Fibroblast of skin of back (primary cell): ENCODE measurements at regions not wholly inside any gene's neighbourhood (a gene's known extent, or its start where the extent isn't known, plus 50 kb on each side); places are given as distances from the start of the nearest gene placed in this dataset.

Experiments
- DNase-seq: peaks from one replicate; pipeline ENCODE4 v3.0.0-alpha.2; 2013

DNA sequence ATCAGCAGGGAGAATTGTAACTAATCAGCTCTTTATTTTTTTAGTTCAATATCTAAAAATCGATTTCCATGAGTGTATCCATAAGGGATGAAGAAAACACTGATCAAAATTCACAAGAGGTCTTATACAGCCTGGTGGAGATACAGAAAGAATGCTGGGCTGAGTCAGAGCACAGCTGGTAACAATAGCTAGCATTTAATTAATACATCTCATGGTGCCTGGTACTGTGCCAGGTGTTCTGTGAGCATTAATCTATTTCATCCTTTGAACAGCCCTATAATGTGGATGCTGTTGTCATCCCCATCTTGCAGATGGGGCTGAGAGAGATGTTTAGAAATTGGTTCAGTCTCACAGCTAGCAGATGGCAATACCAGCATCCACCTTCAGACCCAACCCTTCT lies 250.9 kb upstream of the RPS6KA3 start:
- DNase-seq = no peak

DNA sequence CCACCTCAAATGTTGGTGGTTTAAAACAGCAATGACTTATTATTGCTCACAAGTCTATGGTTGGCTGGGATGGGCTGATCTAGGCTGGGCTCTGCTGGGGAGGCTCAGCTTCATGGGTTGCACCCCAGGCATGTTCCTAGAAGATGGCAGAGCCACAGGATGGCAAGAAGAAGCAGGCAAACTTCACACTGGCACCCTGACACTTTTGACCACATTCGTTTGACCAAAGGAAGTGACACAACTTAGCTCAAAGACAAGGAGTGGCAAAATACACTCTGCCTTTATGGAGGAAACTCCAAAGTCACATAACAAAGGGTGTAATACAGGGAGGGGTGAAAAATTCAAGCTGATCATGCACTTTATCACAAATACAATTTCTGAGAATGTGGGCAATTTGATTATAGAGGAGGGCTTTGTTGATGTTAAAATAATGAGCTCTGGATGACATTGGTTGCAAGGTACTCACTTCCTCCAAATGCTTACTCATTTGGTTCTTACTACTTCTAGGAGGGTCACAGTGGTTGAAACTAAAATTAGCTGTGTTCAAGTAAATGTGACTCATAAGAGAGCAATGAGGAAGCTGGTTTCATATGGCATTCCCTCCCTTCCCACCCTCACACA lies 249.2 kb upstream of the RPS6KA3 start:
- peak; percentile 90 for DNase-seq

DNA sequence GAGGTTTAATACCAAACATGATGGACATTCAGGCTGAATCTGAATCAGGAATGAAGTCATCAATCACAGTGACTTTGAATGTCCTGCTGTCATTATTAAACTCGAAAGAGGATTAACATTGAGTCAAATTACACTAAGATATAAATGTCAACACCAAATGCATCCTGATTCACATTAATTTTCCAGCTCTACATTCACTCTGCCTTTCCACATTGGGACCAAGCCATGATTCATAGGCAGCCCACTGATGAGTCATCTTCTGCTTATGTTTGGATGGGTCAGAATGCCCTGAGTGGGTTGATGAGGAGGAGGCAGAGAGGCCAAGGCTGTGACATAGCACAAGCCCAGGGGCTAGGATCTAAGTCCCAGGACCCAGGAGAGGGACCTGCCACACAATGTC lies 247.6 kb upstream of the RPS6KA3 start:
- peak; percentile 88 for DNase-seq

DNA sequence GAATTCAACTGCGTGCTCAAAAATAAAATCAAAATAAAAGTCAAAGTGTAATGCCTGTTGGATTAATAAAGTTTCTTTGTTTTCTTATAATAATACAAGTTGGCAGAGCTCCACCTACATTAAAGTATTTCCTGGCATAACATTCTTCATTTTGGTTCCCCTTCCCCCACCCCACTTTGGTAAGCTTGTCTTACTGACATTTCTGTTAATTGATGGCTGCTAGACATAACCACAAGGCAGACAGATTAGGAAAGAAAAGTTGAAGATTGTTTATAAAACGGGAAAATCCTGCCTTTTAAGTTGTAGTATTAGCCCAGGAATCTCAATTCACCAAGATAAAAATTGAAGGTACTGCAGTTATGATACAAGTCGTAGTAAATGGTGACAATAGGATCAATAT lies 246.5 kb upstream of the RPS6KA3 start:
- DNase-seq = no peak

DNA sequence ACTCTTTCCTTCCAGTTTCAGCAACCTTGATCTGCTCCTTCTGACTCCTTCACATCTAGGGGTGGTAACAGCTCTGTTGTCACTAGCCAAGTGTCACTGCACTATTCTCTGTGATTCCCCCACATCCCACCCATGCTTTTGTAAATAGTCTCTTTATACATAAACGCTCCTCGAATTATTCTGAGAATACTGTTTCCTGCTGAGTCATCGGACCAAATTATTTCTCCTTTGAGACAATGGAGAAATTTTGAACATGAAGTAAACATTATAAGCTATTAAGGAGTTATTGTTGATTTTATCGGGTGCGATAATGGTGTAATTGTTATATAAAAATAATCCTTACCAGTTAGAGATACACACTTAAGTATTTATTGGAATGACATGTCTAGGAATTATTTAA lies 245.1 kb upstream of the RPS6KA3 start:
- no peak for DNase-seq

DNA sequence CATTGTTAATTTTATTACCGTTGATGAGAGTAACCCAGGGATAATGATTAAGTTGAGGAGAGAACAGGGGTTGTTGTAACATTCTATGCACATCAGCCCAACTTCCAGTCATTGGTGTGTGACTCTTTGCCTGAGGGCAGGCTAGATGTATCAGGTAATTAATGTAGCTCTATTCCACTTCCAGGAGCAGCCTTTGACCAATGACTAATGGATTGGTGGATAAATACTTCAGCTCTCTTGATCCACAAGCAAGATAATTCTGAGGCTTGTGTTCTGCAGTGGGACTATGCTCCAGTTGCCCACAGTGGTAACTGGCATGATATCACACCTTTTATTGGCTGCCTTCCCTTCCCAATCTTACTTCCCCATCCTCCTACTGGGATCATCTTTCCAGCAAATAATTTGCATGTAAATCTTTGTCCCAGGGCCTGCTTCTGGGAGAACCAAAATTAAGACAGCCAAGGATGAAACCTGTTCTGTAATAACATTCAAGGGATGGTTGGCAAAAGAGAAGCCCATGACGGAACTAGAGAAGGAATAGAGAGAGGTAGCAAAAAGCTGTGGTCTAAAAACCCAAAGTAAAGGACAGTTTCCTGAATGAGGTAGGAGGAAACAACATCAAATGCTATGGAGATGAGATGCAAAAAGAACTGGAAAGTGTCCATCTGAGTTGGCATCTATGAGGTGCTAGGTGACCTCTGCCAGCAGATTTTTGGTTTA lies 241.4 kb upstream of the RPS6KA3 start:
- DNase-seq = no peak

DNA sequence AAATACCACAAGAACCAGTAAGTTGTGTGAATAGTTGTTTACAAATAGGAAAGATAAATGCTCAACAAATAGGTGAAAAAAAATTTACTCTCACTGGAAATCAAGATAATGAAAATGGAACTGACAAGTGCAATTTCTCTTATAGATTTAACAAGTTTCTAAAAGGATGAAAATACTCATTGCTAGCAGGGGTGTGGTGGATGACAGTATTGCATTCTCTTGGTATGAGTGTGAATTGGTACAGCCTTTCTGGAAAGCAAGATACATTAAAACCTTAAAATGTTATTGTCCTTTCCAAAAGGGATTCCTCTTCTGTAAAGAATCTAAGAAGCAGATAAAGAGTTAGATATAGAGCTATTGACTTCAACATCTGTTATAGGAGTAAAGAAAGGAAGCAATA lies 240.0 kb upstream of the RPS6KA3 start:
- DNase-seq = no peak

DNA sequence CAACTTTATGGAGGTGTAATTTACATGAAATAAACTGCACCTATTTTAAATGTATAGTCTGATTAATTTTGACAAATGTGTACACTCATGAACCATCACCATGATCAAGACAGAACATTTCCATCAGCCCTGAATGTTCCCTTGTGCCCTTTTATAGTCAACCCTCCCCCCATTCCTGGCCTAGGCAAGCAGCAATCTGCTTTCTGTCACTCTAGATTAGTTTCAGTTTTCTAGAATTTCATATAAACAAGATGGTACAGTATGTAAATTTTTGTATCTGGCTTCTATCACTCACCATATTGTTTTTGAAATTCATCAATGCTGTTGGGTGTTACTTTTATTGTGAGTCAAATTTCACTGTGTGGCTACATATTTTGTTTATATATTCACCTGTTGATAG lies 234.2 kb upstream of the RPS6KA3 start:
- DNase-seq = no peak

DNA sequence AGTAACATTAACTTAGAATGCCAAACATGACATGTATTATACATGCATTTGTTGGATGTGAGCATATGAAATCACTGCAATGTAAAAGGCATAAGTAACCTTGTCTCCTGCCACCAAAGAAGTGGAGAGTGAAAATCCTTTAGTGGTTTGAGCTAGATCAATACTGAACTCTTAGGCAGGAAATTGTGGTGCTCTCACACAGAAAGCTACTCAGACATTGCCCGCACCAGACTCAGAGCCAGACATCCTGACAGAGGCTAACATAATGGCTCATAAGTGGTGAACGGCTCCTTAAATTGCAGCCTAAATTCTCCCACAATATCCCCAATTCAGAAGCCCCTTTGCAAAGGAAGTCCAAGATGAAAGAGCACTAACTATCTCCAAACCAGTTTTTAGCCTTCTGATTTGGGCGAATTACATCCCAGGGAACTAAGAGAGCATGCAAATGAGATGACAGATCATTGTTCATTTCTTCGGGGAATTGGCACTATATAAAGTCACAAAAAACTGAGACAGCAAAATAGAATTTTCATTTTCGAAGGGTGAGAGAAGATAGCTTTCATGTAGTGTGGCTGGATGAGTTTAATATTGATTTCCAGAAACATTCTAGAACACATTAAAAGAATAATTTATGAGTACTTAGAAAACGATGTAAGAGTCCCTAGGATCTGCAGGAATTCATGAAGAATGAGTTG lies 233.6 kb upstream of the RPS6KA3 start:
- no peak for DNase-seq

DNA sequence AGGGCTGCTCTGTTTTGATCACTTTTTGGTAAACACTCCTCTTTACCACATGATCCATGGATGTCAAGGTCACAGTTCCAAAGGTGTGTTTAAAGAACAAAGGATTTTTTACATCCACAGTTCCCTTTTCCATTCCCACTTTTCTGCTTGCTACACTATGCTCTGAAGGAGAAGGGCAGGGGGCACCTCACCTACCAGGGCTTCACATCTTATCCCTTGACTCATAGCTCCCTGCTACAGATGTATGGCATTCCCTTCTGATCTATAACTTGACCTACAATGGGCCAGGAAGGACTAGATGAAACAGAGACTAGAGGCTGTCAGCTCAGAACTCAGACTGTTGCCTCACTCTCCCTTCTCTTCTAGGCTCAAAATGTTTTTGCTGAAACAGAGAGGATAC lies 233.1 kb upstream of the RPS6KA3 start:
- DNase-seq = no peak

DNA sequence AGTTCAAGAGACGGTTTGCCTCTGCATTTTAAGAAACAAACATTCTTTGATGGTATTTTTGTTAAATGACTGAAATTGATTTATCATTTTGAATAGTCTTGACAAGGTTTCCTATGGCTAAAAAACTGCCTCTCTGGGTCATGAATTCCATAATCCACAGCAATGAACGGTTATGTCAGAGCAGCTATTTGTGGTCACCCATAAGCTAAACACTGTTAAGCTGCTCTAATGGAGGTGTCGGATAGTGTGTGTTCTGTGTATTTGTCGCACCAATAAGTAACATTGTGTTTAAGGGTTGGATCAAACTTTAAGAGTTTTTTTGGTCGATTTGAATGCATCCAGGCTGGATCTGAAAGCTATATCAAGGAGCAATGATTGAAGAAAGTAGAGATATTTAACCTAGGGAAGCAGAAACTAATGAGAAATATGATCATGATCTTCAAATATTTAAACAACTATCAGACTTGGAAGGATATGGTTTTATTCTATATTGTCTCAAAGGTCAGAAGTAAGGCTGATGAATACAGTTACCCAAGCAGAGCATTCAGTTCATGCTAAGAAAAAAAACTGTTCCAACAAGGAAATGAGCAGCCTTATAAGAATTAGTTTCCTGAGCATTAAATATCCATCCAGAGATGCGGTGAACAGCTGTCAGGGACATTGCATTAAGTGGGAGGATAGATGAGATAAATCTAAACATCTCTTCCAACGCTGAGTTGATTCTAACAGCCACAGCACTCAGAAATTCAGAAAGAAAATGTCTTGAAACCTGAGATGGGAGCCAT lies 232.3 kb upstream of the RPS6KA3 start:
- DNase-seq = no peak

DNA sequence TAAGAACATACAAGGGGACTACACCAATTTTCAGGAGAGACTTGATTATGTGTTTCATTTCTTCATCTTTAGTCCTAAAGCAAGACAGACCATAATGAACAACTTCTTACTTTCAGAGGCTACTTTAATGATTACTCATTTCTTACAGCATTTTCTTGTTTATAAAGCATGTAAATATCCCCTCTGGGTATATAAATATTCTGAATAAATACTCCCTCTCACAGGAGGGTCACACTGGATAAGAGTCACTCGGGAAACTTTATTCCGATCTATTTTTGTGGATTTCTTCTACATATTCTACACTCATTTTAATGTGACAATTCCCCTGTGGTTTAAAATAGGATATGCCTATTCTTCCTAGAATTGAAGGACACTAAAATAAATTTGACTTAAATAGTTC lies 228.9 kb upstream of the RPS6KA3 start:
- no peak for DNase-seq

DNA sequence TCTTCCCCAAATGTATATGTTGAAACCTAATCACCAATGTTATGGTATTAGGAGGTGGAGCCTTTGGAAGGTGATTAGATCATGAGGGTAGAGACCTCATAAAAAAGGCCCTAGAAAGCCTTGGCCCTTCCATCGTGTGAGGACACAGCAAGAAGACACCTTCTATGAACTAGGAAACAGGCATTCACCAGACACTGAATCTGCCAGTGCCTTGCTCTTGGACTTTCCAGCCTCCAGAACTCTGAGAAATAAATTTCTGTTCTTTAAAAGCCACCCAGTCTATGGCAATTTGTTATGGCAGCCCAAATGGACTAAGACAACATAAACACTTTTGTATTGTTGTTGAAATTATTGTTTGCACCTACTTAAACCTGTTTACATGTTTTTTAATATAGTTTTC lies 221.8 kb upstream of the RPS6KA3 start:
- no peak for DNase-seq

DNA sequence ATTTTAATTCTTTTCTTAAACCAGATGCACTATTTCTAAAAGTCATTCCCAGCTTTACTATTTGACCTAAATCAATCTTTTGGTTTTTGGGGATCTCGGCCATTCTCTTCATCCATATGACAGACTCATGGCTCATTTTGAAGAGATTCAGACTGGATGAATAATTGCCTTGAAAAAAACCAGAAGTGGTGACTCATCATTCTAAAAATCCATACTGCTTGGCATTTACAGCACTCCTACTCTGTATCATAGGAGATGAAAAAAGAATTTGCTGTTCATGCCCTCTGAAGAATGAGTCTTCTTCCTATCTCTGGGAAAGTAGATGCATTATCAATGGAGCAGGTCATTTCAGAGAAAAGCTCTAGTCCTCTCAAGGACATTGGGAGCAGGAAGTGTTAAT lies 220.5 kb upstream of the RPS6KA3 start:
- peak; percentile 67 for DNase-seq

DNA sequence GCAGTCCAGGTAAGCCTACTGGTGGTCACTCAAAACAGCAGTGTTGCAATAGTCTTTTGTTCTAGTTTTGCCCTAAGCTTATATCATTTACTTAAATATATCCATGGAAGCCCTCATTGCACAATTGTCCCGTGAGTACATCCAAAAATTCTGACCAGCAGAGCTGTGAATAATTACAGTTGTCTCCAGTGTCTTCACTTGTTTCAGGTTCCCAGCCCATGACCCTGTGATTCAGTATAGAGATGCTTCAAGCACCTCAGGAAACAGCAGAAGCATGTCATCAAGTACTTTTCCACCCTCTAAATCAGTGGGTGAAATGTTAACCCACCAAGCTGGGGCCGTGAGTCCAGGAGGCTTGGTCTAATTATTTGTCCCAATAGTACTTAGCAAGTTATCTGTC lies 214.9 kb upstream of the RPS6KA3 start:
- DNase-seq = no peak

DNA sequence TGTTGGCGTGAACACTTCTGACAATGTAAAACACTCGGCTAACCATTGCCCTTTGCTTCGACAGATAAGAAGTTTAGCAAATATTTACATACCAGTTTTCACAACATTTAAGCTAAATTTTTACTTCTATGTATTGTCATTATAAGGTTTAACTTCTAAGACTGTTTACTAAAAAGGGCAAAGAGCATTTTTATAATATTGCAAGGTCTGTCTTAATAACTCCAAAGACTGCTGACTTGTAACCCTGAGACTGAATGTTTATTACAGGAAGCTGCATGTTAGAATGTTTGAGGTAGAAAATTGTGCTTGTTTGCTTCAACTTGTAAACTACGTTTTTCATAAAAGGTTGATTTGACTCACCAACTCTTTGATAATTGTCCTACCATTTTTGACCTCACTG lies 213.2 kb upstream of the RPS6KA3 start:
- no peak for DNase-seq

DNA sequence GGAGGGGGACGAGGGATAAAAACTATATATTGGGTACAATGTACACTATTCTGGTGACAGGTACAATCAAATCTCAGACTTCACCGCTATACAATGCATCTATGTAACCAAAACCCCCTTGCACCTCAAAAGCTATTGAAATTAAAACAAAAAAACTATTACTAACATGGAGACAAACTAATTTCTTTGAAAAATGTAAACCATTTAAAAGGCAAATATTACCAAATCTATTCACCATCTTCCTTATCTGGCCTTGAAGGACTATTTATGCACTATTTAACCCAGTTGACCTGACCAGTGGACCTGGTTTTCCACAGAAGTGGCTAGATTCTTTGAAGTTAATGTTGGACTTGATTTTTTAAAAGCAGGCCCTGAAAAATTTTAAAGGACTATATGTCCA lies 212.3 kb upstream of the RPS6KA3 start:
- DNase-seq = no peak

DNA sequence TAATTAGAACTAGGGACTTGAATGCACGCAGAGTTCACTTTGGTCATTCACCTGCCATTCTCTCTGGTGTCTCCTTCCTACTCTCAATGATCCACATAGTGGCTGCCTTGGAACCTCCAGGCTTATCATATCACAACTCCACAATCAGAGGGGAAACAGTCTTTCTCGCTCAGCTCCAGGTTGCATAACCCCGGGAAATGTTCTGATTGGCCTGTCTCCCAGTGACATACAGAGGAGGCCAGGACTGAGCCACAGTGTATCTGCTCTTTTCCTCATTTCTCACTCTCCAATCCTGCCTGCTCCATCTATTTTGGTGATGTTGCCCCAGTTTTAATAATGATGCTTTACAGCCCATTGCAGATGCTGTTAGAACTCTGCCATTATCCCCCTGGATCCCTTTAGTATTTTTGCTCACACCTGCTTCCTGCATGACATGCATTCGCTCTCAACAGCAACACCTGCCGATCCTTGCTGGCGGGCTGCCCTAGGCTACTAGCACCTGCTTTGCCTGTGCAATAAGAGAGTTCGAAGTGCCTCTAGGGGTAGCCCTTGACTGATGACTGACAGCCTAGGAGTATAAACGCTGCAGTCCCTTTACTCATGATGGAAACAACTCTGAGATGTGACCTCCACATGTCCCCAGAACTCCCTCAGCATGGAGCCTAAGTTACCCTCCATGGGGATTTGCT lies 211.3 kb upstream of the RPS6KA3 start:
- no peak for DNase-seq

DNA sequence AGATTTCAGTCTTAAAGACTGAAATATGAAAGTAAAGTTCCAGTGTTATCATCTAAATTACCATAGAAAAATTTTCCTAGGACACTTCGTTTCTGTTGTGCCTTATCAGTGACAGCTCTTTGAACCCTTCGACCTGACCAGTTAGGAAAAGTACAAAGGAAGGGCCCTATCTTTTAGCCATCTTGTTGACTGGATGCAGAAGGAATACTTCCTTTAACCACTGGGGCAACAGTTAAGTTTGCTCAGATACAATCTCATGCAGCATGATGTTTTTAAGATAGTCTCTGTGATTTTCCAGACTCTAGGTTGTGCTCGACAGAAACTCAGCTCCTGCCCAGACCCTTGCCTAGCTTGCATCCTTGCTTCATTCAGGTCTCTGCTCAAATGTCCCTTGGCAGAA lies 210.5 kb upstream of the RPS6KA3 start:
- DNase-seq = no peak

DNA sequence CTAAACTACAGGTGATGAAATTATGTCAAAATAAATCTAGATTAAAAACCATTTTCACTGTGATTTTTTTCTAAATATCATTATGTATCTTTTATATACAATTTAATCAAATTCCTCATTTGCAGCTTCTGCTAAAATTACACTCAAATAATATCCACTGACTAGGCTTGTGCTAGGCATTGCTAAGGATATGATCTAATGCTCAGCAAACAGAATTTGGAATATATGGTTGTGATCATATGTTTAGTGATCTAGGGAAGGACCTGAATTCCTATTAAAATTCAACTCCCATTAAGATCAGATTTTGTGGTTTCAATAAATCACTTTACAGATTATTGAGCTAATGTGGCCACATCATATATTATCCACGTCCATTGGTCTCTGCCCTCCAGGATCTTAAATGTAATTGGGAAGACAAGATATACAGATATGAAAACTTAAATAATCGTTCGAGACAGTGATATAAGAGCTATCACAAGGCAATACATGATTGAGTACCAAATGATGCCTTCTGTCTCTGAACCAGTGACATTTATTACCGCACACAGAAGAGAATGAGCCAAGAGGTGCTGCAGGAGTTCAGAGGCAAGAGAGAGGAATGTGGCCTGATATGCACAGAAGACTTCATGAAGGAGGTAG lies 206.0 kb upstream of the RPS6KA3 start:
- no peak for DNase-seq

DNA sequence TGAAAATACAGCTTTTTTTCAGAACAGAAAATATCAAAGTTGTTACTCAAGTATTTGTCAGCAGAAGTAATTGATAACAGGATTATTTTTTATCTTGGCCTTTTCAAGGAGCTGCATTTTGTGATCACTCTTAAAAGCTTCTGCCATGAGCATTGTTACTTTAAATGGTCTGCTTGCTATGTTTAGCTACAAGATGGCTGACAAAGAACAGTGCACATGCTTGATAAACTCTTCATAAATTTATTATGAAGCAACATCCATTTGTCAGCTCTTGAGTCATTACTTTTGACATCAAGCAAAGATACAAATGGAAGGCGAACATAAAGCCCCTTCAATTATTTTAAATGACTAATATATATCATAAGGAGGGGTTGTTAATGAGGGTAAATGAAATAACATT lies 205.4 kb upstream of the RPS6KA3 start:
- no peak for DNase-seq

DNA sequence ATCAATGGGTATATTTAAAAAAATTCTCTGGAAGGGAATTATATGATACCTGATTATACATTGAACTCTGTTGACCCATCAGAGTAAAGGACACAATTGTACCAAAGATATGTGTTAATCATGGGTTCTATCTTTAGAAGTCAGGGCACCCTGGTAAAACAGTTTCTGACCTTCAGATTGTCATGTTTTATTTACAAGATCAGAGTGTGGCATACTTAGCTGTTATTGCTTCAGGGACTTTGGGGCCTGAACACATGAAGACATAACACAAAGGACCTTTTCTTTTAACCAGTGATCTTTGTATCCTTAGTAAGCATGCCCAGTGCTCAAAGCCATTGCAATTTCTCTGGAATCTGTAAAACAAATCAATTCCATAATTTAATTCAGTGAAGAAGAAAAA lies 204.8 kb upstream of the RPS6KA3 start:
- no peak for DNase-seq
